Adrenal gland (tissue), 5 donors: ENCODE measurements at regions not wholly inside any gene's neighbourhood (a gene's known extent, or its start where the extent isn't known, plus 50 kb on each side); places are given as distances from the start of the nearest gene placed in this dataset.

Experiments
- CTCF ChIP-seq, 6 experiments: fragments of 450-650 bp in 4 of 6; fragments of 200-600 bp in 2 of 6; sonication (generic) in 1 of 6; IDR thresholded peaks; 1 replicate in 5 of 6; 2 replicates in 1 of 6; pipeline versions ENCODE4 v1.5.1 to v1.8.0; 2016 to 2021; ENCODE audit warnings: antibody characterized with exemption in 6 of 6, mild to moderate bottlenecking in 2 of 6, moderate library complexity in 1 of 6
- POLR2A ChIP-seq, 2 donors: fragments of 450-650 bp; IDR thresholded peaks; one replicate each; pipeline ENCODE4 v1.6.1; 2017; ENCODE audit warnings: antibody characterized with exemption in 2 of 2, mild to moderate bottlenecking in 2 of 2, moderate library complexity in 1 of 2
- donor health status: DM: no; HTN: no; CAD: no.

- TF ChIP-seq POLR2A (IDR thresholded peaks at IDR 0.05), result no peak
- no peak for TF ChIP-seq CTCF (IDR thresholded peaks at IDR 0.05)
Measured at GRCh38 chr5:156218367-156219158, 108.4 kb upstream of the SGCD start.
